GM21526 (cell line): ENCODE measurements at regions not wholly inside any gene's neighbourhood (a gene's known extent, or its start where the extent isn't known, plus 50 kb on each side); places are given as distances from the start of the nearest gene placed in this dataset.

Experiments
- ATAC-seq: cut with Tn5 transposase; IDR thresholded peaks from one replicate; pipeline ENCODE4 v1.9.1; 2021; ENCODE audit warnings: moderate library complexity; ENCODE audit not compliant: unreplicated experiment, low FRiP score

GRCh38 chr2:66048667-66049066 is 386.3 kb upstream of the MEIS1 start:
- no peak for ATAC-seq

GRCh38 chr2:66041902-66042657 is 392.8 kb upstream of the MEIS1 start:
- ATAC-seq, result no peak

- ATAC-seq, result no peak
These were observed 398.0 kb upstream of the MEIS1 start for GRCh38 chr2:66036948-66037347.

- no peak for ATAC-seq
These were observed 400.5 kb upstream of the MEIS1 start for GRCh38 chr2:66034467-66034866.

DNA sequence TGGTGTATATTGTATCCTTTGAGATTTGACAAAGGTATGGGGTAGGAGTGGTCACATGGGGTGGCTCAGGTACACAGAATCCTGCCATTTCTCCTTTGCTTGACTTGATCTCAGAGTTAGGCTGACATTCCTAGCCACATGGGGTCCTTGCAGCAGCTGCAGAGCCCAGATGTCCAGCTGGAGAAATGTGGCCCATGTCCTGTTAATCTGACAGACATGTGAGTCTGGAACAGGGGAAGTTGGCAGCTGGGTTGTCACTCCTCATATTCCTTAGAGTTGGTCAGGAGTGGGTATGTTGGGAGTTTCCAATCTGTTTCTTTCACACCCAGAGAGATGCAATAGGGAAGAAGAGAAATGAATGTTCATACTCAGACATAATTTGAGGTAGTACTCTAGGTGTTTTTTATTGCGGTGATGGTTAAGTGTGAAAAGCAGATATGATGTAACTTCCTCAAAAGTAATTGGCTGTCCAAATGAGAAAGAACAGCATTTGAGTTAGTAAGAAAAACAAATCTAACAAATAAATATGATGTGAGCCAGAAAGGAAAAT is 402.6 kb upstream of the MEIS1 start:
- no peak for ATAC-seq

GRCh38 chr2:66031236-66031635 is 403.7 kb upstream of the MEIS1 start:
- no peak for ATAC-seq

DNA sequence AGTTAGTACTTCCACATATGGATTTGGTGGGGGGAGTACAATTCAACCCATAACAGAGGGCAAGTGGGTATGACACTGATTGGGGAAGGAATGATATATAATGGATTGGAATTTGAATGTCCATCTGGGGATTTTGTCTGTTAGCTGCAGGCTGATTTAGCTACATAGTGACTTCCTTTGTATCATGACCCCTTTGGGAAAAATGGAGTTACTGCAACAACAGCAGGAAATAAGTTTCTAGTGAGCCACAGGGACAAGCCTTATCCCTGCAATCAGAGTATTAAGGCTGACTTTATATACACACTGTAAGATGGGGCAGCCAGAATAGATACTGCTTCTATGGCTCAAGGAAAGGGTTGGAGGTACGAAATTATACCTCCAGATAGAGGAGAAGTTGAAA is 404.4 kb upstream of the MEIS1 start:
- ATAC-seq, result no peak

GRCh38 chr2:66024391-66024790 is 410.5 kb upstream of the MEIS1 start:
- no peak for ATAC-seq

DNA sequence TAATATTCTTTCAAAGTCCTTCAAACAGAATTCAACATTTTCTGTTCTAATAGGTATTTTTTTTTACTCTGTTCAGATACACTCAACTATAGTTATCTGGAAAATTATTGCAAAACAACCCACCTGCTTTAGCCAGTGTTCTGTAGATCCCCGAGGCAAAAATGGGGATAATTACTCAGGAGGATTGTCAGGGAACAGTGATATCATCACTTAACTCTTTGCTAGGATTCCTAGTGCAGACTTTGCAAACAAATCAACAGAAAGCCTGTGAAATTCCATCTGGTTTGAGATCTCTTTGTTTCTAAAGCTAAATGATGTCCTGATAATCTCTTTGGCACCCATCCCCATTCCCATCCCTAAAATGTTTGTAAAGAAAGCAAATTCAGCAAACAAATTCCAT is 413.6 kb upstream of the MEIS1 start:
- ATAC-seq, result no peak

DNA sequence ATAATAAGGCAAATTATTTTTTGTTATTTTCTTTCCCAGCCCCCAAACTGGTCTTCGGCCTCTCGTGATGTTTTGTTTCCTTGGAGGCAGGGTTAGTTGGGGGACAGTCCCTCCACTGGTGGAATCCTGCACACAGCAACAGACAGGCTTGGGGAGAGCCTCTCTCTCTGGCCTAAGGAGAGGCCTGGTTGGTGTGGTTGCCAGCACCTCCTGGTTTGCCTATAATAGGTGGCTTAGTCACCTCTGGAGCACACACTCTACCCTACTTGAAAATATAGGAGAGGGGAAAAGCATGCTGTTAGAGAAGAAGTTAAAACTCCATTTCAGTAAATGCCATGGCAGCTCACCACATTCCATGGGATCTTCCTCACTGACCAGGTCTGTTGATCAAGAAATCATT is 417.2 kb upstream of the MEIS1 start:
- ATAC-seq, result no peak

DNA sequence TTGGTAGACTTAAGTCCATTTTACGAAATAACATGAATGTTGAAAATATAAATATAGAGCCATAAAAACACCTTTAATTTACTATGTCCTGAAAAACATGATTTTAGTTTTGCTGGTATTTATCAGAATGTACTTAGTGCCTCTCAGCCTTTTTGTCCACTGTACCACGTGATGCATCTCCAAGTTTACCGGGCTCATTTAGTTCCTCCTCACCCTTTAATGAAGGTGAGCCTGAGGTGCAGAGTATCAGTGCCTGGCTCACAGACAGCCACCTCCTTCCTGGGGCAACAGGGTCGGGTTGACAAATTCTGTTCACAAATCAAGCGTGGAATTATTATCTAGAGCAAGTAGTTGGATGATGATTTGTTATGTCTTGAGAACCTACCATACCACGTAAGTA is 420.5 kb upstream of the MEIS1 start:
- no peak for ATAC-seq

GRCh38 chr2:66013456-66013855 is 421.5 kb upstream of the MEIS1 start:
- no peak for ATAC-seq

GRCh38 chr2:66003931-66004330 is 431.0 kb upstream of the MEIS1 start:
- ATAC-seq, result no peak

DNA sequence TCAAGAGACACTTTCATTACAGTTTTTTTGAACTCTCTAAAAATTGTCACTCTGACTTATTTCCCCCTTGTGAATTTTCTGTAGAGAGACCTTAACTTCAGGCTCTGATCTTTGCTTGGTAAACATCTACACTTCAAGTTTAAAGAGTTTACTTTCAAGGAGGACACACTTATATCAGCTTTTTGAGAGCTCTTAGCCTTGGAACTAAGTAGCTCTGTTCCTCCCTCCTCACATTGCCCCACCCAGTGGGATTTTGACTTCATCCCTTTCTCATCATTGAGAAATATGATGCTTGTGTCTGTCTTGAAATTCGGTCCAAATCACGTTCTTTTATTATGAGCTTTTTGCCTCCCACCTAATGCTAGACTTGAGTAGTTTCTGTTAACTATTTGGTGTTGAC is 433.4 kb upstream of the MEIS1 start:
- ATAC-seq, result no peak

- no peak for ATAC-seq
These were observed 434.0 kb upstream of the MEIS1 start for GRCh38 chr2:66000901-66001300.

DNA sequence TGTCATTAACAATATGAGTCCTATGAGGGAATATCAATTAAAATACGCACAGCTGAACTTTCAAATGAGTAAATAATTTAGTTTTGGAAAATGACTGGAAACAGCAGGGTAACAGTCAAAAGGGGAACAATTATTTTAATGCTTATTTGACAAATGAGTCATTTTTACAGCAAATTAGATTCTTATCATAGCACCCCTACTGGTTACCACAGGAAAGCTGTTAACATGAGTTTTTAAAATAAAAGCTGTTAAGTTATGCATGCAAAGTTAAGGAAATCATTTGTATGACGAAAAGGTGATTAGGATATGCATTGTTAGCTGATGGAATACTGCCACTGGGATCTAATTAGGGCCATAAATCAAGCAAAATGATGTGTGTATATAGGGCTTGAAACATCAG is 435.1 kb upstream of the MEIS1 start:
- no peak for ATAC-seq

- ATAC-seq, result no peak
These were observed 435.8 kb upstream of the MEIS1 start for GRCh38 chr2:65999103-65999502.

DNA sequence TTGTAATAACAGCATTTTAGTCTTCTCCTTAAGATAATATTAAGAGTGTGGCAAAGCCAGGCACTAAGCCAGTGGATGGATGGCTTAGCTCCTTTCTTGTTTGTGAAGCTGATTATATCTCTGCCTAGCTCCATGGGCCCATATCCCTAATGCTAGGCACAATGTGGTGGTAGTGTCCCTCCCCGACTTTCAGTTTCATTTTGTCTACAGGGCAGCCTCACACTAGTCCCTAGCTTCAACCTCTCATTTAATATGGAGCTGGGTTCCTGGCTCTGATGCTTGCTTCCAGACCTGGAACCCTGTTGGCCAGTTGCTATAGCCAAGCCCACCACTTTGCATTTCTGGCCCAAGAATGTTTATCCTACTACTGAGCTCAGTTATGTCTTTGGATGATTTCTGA is 437.0 kb upstream of the MEIS1 start:
- no peak for ATAC-seq

DNA sequence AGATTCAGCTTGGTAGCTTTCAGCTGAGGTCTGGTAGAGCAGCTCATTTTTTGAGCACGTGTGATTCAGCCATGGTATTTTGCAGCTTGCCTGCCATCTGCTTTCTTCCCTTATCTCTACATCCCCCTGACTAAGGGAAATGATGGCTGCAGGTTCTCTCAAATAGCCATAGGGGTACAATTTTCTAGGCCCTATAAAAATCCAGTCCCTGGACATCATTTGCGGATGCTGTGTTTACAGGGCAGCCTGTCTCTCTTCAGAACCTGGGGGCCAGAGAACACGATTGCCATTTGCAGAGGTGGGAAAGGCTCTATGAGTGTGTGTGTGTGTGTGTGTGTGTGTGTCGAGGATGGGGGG is 442.7 kb upstream of the MEIS1 start:
- no peak for ATAC-seq

DNA sequence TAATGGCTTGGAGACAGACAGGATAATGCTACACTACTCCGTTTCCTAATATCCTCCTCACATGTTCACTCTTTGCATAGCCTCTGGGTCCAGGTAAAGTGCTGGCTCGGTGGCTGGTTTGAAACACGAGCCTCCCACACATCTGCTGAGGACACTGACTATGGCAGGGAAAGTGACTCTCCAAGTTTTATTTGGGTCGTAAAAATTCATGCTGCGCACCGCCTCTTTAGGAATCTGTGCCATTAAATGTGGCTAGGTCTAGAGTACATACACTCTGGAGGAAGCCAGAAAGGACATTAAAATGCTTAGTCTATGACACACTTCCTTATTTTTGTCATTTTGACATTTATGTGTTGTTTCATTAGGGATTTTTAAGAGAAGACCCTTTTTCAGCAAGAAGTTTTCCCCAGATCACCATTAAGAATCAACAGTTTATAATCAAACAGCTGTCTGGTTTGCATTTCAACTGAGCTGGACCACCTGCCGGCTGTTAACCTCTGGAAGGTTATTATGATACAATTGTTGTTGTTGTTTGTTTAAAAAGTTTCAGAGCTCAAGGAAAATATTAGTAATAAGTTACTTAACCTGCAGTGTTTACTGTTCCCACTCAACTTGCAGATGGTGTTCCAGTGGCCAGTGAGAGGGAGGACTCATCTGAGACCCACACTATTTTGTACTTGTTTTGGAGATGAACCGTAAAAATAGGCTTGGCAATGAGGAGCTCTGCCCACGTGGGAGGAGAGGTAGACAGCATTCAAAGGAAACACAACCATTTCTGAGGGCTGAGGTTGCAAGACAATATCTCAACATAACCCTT is 443.3 kb upstream of the MEIS1 start:
- no peak for ATAC-seq

- no peak for ATAC-seq
These were observed 448.9 kb upstream of the MEIS1 start for GRCh38 chr2:65985986-65986385.

- ATAC-seq, result no peak
These were observed 454.4 kb upstream of the MEIS1 start for GRCh38 chr2:65980531-65980930.
